ENCODE measurements at regions not wholly inside any gene's neighbourhood (a gene's known extent, or its start where the extent isn't known, plus 50 kb on each side); places are given as distances from the start of the nearest gene placed in this dataset.

DNA sequence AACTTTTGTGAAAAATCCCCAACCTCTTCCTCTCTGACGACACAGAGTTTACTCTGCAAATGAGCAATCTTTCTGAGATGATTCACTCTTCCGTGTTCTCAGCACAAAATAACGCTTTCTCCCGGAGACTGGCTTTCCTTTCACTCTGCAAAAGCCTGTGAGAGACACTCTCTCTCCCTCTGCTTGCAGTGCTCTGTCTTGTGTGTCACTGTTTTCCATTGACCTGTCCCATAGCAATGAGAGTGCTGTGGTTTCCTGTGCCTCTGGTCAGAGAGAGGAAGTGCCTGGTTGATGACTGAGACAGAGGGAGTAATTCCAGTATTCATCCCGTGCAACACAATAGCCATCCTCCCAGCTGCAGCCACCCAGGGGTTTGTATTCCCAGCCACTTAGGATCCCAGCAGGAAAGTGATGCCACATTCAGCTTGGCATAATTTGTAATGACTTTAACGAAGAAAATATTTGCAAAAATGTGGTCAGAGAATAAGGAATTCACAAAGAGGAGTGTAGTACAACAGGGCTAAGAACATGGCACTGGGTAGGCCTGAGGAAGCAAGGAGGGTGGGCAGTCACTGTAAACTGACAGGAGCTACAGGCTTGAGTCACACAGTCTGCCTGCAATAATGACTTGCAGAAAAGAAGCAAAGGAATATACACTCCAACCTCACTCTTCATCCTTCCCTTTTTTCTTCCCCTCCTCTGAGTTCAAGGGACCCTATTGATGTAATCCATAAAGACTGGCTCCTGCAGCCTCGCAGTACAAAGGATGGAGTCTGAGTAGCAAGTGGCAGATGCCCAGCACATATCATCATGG lies 463.5 kb upstream of the RGMB start:
- Histone ChIP-seq H2BK120ac (ENCODE audit: low read depth, low read length) (peak overlapping the region; percentile 99), H4K20me1 (ENCODE audit: insufficient read depth, low read length) (no peaks in the 10 kb centered on the region), H3K4me3 (ENCODE audit: insufficient read depth, low read depth, low read length) (peak overlapping the region; percentile 24; the same call in 1 of the 2 replicates), H3K79me1 (ENCODE audit: low read depth in 1 of 2, low read length in 2 of 2) (peaks cover 8 to 14% of the 10 kb centered on the region in 2 experiments; a peak in 3 of 4 replicates), H4K8ac (ENCODE audit: low read depth in 2 of 2, low read length in 2 of 2) (peak overlapping the region; percentile 94 to 96), H3K4me2 (ENCODE audit: low read depth, low read length) (peak overlapping the region; percentile 47), H3K9ac (ENCODE audit: low read depth, low read length) (peak overlapping the region; percentile 25), H3K27ac (ENCODE audit: insufficient read depth, low read length) (peak overlapping the region; percentile 77), H3K14ac (replicated peaks; ENCODE audit: low read depth, low read length) (peak overlapping the region; percentile 98), H3K4ac (ENCODE audit: low read depth, low read length) (peak overlapping the region; percentile 99), H3K9me1 (ENCODE audit: insufficient read depth, low read length) (peaks cover 5% of the 10 kb centered on the region; the same call in 1 of the 2 replicates), H3K36me3 (ENCODE audit: control insufficient read depth, insufficient read depth, low read length) (no peaks in the 10 kb centered on the region), H2BK5ac (ENCODE audit: low read depth, low read length, poor library complexity, severe bottlenecking) (peak overlapping the region; percentile 99), H4K5ac (ENCODE audit: low read depth, low read length) (peak overlapping the region; percentile 88), H3K56ac (ENCODE audit: extremely low read depth, insufficient read depth, low read length) (peak overlapping the region; percentile 99), H3K18ac (ENCODE audit: low read depth, low read length) (peak overlapping the region; percentile 34), H4K91ac (ENCODE audit: insufficient read depth, low read depth, low read length) (peak overlapping the region; percentile 99), H3K27me3 (ENCODE audit: control insufficient read depth, insufficient read depth, low read length) (no peaks in the 10 kb centered on the region), H3K4me1 (ENCODE audit: control insufficient read depth, insufficient read depth, low read length) (peaks cover 15% of the 10 kb centered on the region; the same call in 1 of the 2 replicates), H3K9me3 (ENCODE audit: control insufficient read depth, insufficient read depth, low read length) (no peaks in the 10 kb centered on the region), H2AFZ (replicated peaks; ENCODE audit: low read length, poor library complexity) (peak overlapping the region; percentile 75), H2AK5ac (ENCODE audit: low read depth, low read length) (peak overlapping the region; percentile 98), H2AK9ac (replicated peaks; ENCODE audit: low read depth, low read length, poor library complexity) (peak overlapping the region; percentile 65), H2BK20ac (ENCODE audit: low read depth, low read length) (peak overlapping the region; percentile 99), H3K23ac (ENCODE audit: low read depth, low read length) (peak overlapping the region; percentile 95), H2BK15ac (ENCODE audit: low read depth, low read length) (peak overlapping the region; percentile 97)
- in situ Hi-C loops (cut with MboI; ENCODE audit: low sequenced_read_pairs), result no loop called here
- DNase-seq, result peak; percentile 99
- ChIA-PET POLR2A (ENCODE audit: unreplicated experiment) (interaction anchor here (0.8 kb wide), 1 partner anchor 461 kb away, joined by 3 read pairs; no protein-coding TSS in a partner anchor), CTCF (no interaction called here)
- TF ChIP-seq RAD21 (IDR thresholded peaks at IDR 0.05; ENCODE audit: low read length), result peak; percentile 47
- peak; percentile 90 for TF ChIP-seq FOS (IDR thresholded peaks at IDR 0.05; ENCODE audit: low read depth, low read length)
- peak; percentile 79 for TF ChIP-seq CEBPB (IDR thresholded peaks at IDR 0.05; ENCODE audit: low read depth, low read length)
- TF ChIP-seq RFX5 (IDR thresholded peaks at IDR 0.05; ENCODE audit: low read depth, low read length), result no peak
- TF ChIP-seq MAZ (IDR thresholded peaks at IDR 0.05; ENCODE audit: borderline replicate concordance, low read depth, low read length), result 0 out of 2 replicates have a peak, but pooled peaks have one; percentile 19
- TF ChIP-seq BHLHE40 (IDR thresholded peaks at IDR 0.05; ENCODE audit: low read depth, low read length), result peak; percentile 90
- TF ChIP-seq MAFK (IDR thresholded peaks at IDR 0.05; ENCODE audit: low read depth, low read length), result peak; percentile 58
- no peak for TF ChIP-seq ELK1 (IDR thresholded peaks at IDR 0.05; ENCODE audit: borderline replicate concordance, low read depth, low read length)
- TF ChIP-seq NFE2L2 (IDR thresholded peaks at IDR 0.05; ENCODE audit: low read depth, low read length), result peak; percentile 96
- TF ChIP-seq POLR2A (IDR thresholded peaks at IDR 0.05; ENCODE audit: low read depth, low read length), result peak; percentile 81; the same call in 1 of the 2 replicates
- TF ChIP-seq, protein P1, sequence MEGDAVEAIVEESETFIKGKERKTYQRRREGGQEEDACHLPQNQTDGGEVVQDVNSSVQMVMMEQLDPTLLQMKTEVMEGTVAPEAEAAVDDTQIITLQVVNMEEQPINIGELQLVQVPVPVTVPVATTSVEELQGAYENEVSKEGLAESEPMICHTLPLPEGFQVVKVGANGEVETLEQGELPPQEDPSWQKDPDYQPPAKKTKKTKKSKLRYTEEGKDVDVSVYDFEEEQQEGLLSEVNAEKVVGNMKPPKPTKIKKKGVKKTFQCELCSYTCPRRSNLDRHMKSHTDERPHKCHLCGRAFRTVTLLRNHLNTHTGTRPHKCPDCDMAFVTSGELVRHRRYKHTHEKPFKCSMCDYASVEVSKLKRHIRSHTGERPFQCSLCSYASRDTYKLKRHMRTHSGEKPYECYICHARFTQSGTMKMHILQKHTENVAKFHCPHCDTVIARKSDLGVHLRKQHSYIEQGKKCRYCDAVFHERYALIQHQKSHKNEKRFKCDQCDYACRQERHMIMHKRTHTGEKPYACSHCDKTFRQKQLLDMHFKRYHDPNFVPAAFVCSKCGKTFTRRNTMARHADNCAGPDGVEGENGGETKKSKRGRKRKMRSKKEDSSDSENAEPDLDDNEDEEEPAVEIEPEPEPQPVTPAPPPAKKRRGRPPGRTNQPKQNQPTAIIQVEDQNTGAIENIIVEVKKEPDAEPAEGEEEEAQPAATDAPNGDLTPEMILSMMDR (conservative IDR thresholded peaks at IDR 0.05; ENCODE audit: low read depth, low read length), result 0 out of 2 replicates have a peak, but pooled peaks have one; percentile 9
- TF ChIP-seq RCOR1 (IDR thresholded peaks at IDR 0.05; ENCODE audit: insufficient replicate concordance, low read length), result peak; percentile 85
- TF ChIP-seq SMC3 (IDR thresholded peaks at IDR 0.05; ENCODE audit: low read depth, low read length), result no peak
- dilution Hi-C loops (cut with HindIII; ENCODE audit: low sequenced_read_pairs, unreplicated experiment), result no loop called here
- peak; percentile 78 for ATAC-seq (ENCODE audit: low read depth)
- intact Hi-C loops (cut with micrococcal nuclease), result loop anchor here (1.0 to 2.0 kb wide), 4 partner anchors 31 to 461 kb away; no protein-coding TSS in a partner anchor
- 4% methylated on average over 4 of the region's 7 CpGs; no CpG with 5 or more reads in 1 of the 2 experiments for WGBS, 2 experiments (ENCODE audit: extremely low coverage in 2 of 2, insufficient read length in 1 of 2)
- TSS peak; percentile 55 for BruUV-seq (replicated peaks)
